HepG2 (cell line): ENCODE measurements at regions not wholly inside any gene's neighbourhood (a gene's known extent, or its start where the extent isn't known, plus 50 kb on each side); places are given as distances from the start of the nearest gene placed in this dataset.

ENCODE experiments used
- ATAC-seq: fragments of 200-7000 bp; cut with Tn5 transposase; 3 replicates; pipeline ENCODE4 v1.9.1; 2020; ENCODE audit warnings: mild to moderate bottlenecking, moderate library complexity
- BruUV-seq: library from RNA; stranded (reverse); fragments of 400-500 nt; replicated peaks from 2 replicates; lab custom pipeline; 2021; lab: Mats Ljungman, UMichigan
- CTCF ChIA-PET: fragments of 300-600 bp; formaldehyde crosslinking; extraction: SDS; loops from one replicate; lab custom pipeline; 2021; ENCODE audit warnings: low total read pairs, inconsistent platforms, low intra/inter-chr PET ratio; lab: Yijun Ruan, JAX
- POLR2A ChIA-PET: fragments of 350-600 bp; sonication (Branson Sonifier 250); formaldehyde crosslinking; loops from one replicate; lab custom pipeline; 2020; ENCODE audit warnings: antibody characterized with exemption, inconsistent platforms; lab: Yijun Ruan, JAX
- DNase-seq: peaks from one replicate; pipeline ENCODE4 v3.0.0-alpha.2; 2015; ENCODE audit warnings: low spot score
- FAIRE-seq: peaks from 3 replicates; lab custom pipeline; 2011; peaks lifted over from hg19 to GRCh38; lab: Jason Lieb, UNC
- H2AFZ ChIP-seq: one replicate; pipeline ENCODE4 v1.6.1; 2011; ENCODE audit warnings: low read length, inconsistent platforms
- H3K27ac ChIP-seq: fragments of 300-600 bp; 3 replicates; pipeline ENCODE4 v1.8.0; 2011; ENCODE audit warnings: mixed run types, mild to moderate bottlenecking, mixed read lengths, low read length, inconsistent platforms; ENCODE audit not compliant: insufficient read depth; ENCODE audit errors: extremely low read length
- H3K27me3 ChIP-seq, 2 experiments: fragments of 200-600 bp in 1 of 2; 2 replicates in 1 of 2; 3 replicates in 1 of 2; pipeline versions ENCODE4 v1.6.0 to v1.8.0; 2011; ENCODE audit warnings: low read length in 2 of 2, mild to moderate bottlenecking in 2 of 2, moderate library complexity in 2 of 2, inconsistent platforms in 1 of 2; ENCODE audit not compliant: insufficient read depth in 2 of 2, control insufficient read depth in 1 of 2
- H3K36me3 ChIP-seq, 2 experiments: fragments of 200-600 bp in 1 of 2; replicated peaks in 1 of 2; 2 replicates in 1 of 2; 3 replicates in 1 of 2; pipeline versions ENCODE4 v1.5.1 to v1.8.0; 2011; ENCODE audit warnings: low read length in 2 of 2, inconsistent platforms in 1 of 2; ENCODE audit not compliant: insufficient read depth in 2 of 2, control insufficient read depth in 1 of 2
- H3K4me1 ChIP-seq: 2 replicates; pipeline ENCODE4 v1.5.1; 2012; ENCODE audit warnings: low read length, inconsistent platforms; ENCODE audit not compliant: insufficient read depth
- H3K4me2 ChIP-seq: 2 replicates; pipeline ENCODE4 v1.6.0; 2011; ENCODE audit warnings: low read depth, low read length, inconsistent platforms
- H3K4me3 ChIP-seq, 3 experiments: fragments of 200-600 bp in 1 of 3; sonication (generic), shearing (Covaris generic) in 1 of 3; replicated peaks in 1 of 3; 2 replicates each; pipeline ENCODE4 v1.5.1; 2011 to 2016; ENCODE audit warnings: low read length in 3 of 3, inconsistent platforms in 2 of 3, low read depth in 2 of 3, mild to moderate bottlenecking in 2 of 3, control low read depth in 1 of 3, mixed read lengths in 1 of 3; ENCODE audit not compliant: insufficient read depth in 1 of 3
- H3K79me2 ChIP-seq: one replicate; pipeline ENCODE4 v1.6.1; 2011; ENCODE audit warnings: low read length, inconsistent platforms; ENCODE audit not compliant: insufficient read depth
- H3K9ac ChIP-seq: 2 replicates; pipeline ENCODE4 v1.6.0; 2011; ENCODE audit warnings: mild to moderate bottlenecking, low read depth, low read length, inconsistent platforms; ENCODE audit not compliant: insufficient read depth
- H3K9me3 ChIP-seq: 2 replicates; pipeline ENCODE4 v1.5.1; 2012; ENCODE audit warnings: mild to moderate bottlenecking, low read length
- H4K20me1 ChIP-seq: 2 replicates; pipeline ENCODE4 v1.6.0; 2011; ENCODE audit warnings: inconsistent platforms, mild to moderate bottlenecking, low read length, moderate library complexity; ENCODE audit not compliant: insufficient read depth
- RBAK ChIP-seq: sonication (generic); formaldehyde crosslinking; IDR thresholded peaks from 2 replicates; pipeline ENCODE4 v1.5.1; 2020; ENCODE audit warnings: mild to moderate bottlenecking, missing genetic modification reagents
- ZBTB40 ChIP-seq, 2 experiments: fragments of 450-650 bp in 1 of 2; sonication (generic) in 1 of 2; formaldehyde crosslinking in 1 of 2; IDR thresholded peaks; 2 replicates each; pipeline versions ENCODE4 v1.6.1 to v1.8.0; 2016 to 2022; ENCODE audit warnings: antibody characterized with exemption in 1 of 2, mild to moderate bottlenecking in 1 of 2, missing genetic modification reagents in 1 of 2
- WGBS: methylation state at CpG from one replicate; pipeline ENCODE4 v1.1.6; 2017; ENCODE audit warnings: low lambda C conversion rate; 5-methylcytosine and 5-hydroxymethylcytosine counted together
- in situ Hi-C: cut with HindIII; loops from 2 replicates; pipeline ENCODE4 v1.10.0; 2017; ENCODE audit warnings: low pct_unique_long_range_greater_than_20kb; ENCODE audit not compliant: extremely low pct_ligation_motif_present
- intact Hi-C: fragments of 100-400 bp; cut with micrococcal nuclease; formaldehyde crosslinking; loops from one replicate; pipeline ENCODE4 v1.10.0; 2022; ENCODE audit not compliant: unreplicated experiment

GRCh38 chr2:175330195-175330594 is 148.7 kb upstream of the ATP5MC3 start:
- Histone ChIP-seq H2AFZ (no peak overlapping the region), H3K27ac (no peak overlapping the region), H3K4me3 (no peak overlapping the region), H3K27me3 (no peaks in the 10 kb centered on the region), H3K79me2 (no peaks in the 10 kb centered on the region), H3K4me1 (no peaks in the 10 kb centered on the region), H3K9ac (no peak overlapping the region), H4K20me1 (no peaks in the 10 kb centered on the region)
- CTCF ChIA-PET, result no interaction called here
- DNase-seq (no peak), ATAC-seq (no peak), FAIRE-seq (no peak)
- in situ Hi-C loops (no loop called here), intact Hi-C loops (no loop called here)
- WGBS, result 16% methylated on average over 3 of the region's 3 CpGs
- TF ChIP-seq ZBTB40 (IDR thresholded peaks at IDR 0.05) (peak; percentile 93), ZBTB40 (CRISPR knock-in tag; IDR thresholded peaks at IDR 0.05) (no peak), RBAK (no peak)
- TF ChIP-seq, all 625 proteins: peak for 1
- Histone ChIP-seq H3K9me3 (no peaks in the 10 kb centered on the region), H3K36me3 (no peaks in the 10 kb centered on the region), H3K4me2 (no peak overlapping the region)
- POLR2A ChIA-PET, result no interaction called here
- no TSS peak for BruUV-seq
